Activated naive CD8-positive, alpha-beta T cell treated with anti-CD3 and anti-CD28 coated beads, Interleukin-2, amount 50 U/mL, for 24 hours (primary cell): ENCODE measurements at regions not wholly inside any gene's neighbourhood (a gene's known extent, or its start where the extent isn't known, plus 50 kb on each side); places are given as distances from the start of the nearest gene placed in this dataset.

Experiments
- ATAC-seq: fragments of 150-1000 bp; cut with Tn5 transposase; one replicate; pipeline ENCODE4 v1.10.0; 2021
- DNase-seq: peaks from one replicate; pipeline ENCODE4 v3.0.0; 2021
- H3K27ac Mint-ChIP-seq: one replicate; pipeline ENCODE4 v1.8.0; 2021; ENCODE audit warnings: mild to moderate bottlenecking, mixed read lengths
- H3K27me3 Mint-ChIP-seq: one replicate; pipeline ENCODE4 v1.8.0; 2021; ENCODE audit warnings: mixed read lengths
- H3K36me3 Mint-ChIP-seq: one replicate; pipeline ENCODE4 v1.8.0; 2021; ENCODE audit warnings: low read depth, mixed read lengths
- H3K4me1 Mint-ChIP-seq: one replicate; pipeline ENCODE4 v1.8.0; 2021; ENCODE audit warnings: mixed read lengths
- H3K4me3 Mint-ChIP-seq: one replicate; pipeline ENCODE4 v1.8.0; 2021; ENCODE audit warnings: mild to moderate bottlenecking, moderate library complexity, mixed read lengths
- H3K9me3 Mint-ChIP-seq: one replicate; pipeline ENCODE4 v1.8.0; 2021; ENCODE audit warnings: mixed read lengths

DNA sequence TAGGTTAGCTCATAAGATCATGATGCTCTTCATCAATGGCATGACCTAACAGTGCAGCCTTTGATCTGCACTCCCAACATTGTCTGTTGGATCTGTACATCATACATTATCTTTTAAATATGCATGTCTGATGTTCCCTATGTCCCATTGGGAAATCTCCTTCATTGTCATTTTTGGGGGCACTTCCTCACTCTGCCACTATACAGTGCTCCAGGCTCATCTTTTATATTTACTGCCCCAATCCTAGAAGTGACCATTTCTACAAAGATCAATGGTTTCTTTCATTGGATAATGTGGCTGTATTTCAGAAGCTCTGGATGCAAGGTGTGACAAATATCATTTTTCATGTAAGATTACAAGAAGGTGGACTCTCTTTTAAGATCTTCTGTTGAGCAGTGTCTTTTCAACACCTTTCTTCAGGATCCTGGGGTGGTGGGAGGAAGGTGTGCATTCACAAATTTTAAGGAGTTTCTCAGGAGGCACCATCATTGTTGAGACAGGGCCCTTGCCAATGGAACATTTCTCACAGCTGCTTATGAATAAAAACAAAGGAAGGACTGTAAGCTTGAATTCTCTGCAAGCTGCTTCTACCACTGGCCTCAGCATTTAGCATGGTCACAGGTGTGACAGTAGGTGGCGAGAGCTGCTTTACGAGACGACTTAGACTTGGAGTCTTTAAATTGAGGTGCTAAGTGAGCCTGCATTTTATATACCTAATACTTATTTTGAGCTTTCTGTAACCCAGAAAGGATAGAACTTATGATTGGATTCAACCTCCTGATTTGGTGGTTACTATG is 403.0 kb downstream of the LMO7 start:
- Mint-ChIP-seq H3K9me3 (no peaks in the 10 kb centered on the region), H3K27ac (no peak overlapping the region), H3K27me3 (no peaks in the 10 kb centered on the region), H3K4me1 (no peaks in the 10 kb centered on the region), H3K4me3 (no peak overlapping the region), H3K36me3 (no peaks in the 10 kb centered on the region)
- no peak for DNase-seq
- no peak for ATAC-seq

DNA sequence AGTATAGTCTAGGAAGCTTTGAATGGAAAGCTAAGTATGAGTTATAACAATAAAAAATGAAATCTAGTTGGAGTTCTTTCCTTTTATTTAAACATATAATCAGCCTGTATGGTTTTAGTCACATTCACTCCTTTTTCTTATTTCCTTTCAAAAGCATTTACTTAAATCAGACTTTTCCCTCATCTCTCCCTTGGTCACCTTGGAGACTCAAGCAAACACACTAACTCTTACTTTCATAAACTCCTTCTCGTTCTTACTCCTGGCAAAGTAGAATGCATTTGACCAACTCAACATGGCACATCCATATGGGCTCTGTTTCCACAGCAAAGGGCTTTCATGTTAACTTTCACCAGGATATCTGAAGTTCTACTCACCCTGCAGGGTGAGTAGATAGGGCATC is 400.0 kb downstream of the LMO7 start:
- DNase-seq = no peak
- Mint-ChIP-seq H3K4me3 (no peak overlapping the region), H3K36me3 (no peaks in the 10 kb centered on the region), H3K9me3 (no peaks in the 10 kb centered on the region), H3K27me3 (peaks cover 4% of the 10 kb centered on the region), H3K27ac (no peak overlapping the region), H3K4me1 (no peaks in the 10 kb centered on the region)
- no peak for ATAC-seq

GRCh38 chr13:76035711-76036110 is 399.6 kb downstream of the LMO7 start:
- Mint-ChIP-seq H3K9me3 (no peaks in the 10 kb centered on the region), H3K27me3 (peaks cover 4% of the 10 kb centered on the region), H3K4me3 (no peak overlapping the region), H3K36me3 (no peaks in the 10 kb centered on the region), H3K4me1 (no peaks in the 10 kb centered on the region), H3K27ac (no peak overlapping the region)
- DNase-seq (no peak), ATAC-seq (no peak)

DNA sequence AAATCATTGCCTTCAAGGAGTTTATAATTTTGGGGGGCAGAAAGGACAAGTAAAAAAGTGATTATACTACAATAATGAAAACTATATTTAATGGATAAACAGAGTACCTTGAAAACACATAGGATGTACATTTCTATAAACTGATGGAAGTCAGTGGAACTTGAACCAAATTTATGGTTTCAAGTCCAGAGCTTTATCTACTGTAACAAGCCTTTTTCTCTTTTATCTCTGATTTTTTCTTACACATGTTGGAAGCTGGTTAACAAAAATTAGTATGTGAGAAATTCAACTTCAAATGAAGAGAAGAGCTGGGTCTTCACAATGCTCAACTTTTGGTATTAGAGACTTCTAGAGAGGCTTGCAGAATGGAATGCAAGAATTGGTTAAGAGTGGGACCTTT is 393.6 kb downstream of the LMO7 start:
- peaks cover 4% of the 10 kb centered on the region for H3K9me3 Mint-ChIP-seq
- no peaks in the 10 kb centered on the region for H3K4me1 Mint-ChIP-seq
- DNase-seq (no peak), ATAC-seq (no peak)
- H3K36me3 Mint-ChIP-seq = no peaks in the 10 kb centered on the region
- H3K27ac Mint-ChIP-seq = no peak overlapping the region
- H3K27me3 Mint-ChIP-seq = peaks cover 6% of the 10 kb centered on the region
- H3K4me3 Mint-ChIP-seq = no peak overlapping the region

GRCh38 chr13:76029088-76029487 is 393.0 kb downstream of the LMO7 start:
- Mint-ChIP-seq H3K9me3 (peaks cover 4% of the 10 kb centered on the region), H3K4me1 (no peaks in the 10 kb centered on the region), H3K27ac (no peak overlapping the region), H3K4me3 (no peak overlapping the region), H3K27me3 (peaks cover 6% of the 10 kb centered on the region), H3K36me3 (no peaks in the 10 kb centered on the region)
- ATAC-seq (no peak), DNase-seq (no peak)

DNA sequence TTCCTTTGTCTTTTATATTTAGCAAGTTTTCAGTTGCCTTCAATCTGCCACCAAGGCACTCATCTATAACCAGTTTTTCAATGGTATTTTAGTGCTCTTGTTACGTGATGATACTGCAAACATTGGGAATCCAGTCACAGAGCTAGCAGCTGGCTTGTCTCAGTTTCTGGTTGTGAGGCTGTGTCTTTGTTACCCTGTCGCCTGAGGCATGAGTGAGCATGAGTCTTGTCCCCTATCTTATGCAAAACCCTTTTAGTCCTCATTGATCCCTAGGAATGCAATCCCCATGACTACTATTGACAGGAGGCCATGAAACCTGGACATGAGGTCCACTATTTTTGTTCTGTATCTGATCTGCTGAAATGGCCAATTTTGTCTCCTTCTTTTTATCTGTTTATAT is 391.0 kb downstream of the LMO7 start:
- H3K27me3 Mint-ChIP-seq = peaks cover 6% of the 10 kb centered on the region
- no peaks in the 10 kb centered on the region for H3K36me3 Mint-ChIP-seq
- H3K27ac Mint-ChIP-seq = no peak overlapping the region
- DNase-seq (no peak), ATAC-seq (no peak)
- H3K4me3 Mint-ChIP-seq = no peak overlapping the region
- H3K9me3 Mint-ChIP-seq = peaks cover 4% of the 10 kb centered on the region
- no peaks in the 10 kb centered on the region for H3K4me1 Mint-ChIP-seq

GRCh38 chr13:76025392-76025791 is 389.3 kb downstream of the LMO7 start:
- ATAC-seq (no peak), DNase-seq (no peak)
- Mint-ChIP-seq H3K4me3 (no peak overlapping the region), H3K27ac (no peak overlapping the region), H3K9me3 (peaks cover 4% of the 10 kb centered on the region), H3K4me1 (no peaks in the 10 kb centered on the region), H3K27me3 (peaks cover 2% of the 10 kb centered on the region), H3K36me3 (no peaks in the 10 kb centered on the region)

DNA sequence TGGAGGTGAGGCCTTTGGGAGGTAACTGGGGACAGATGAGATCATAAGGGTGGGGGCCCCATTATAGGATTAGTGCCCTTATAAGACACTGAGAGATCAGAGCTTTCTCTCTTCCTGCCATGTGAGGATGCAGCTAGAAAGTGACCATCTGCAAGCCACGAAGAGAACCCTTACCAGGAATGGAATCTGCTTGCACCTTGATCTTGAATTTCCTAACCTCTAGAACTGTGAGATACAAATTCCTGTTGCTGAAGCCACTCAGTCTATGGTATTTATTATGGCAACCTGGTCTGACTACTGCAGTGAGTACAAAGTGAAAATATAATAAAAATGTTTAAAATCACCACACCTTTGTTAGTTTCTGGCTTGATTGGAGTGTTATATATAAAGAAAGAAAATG is 388.0 kb downstream of the LMO7 start:
- Mint-ChIP-seq H3K4me1 (no peaks in the 10 kb centered on the region), H3K9me3 (peaks cover 4% of the 10 kb centered on the region), H3K36me3 (no peaks in the 10 kb centered on the region), H3K27ac (no peak overlapping the region), H3K27me3 (peaks cover 2% of the 10 kb centered on the region), H3K4me3 (no peak overlapping the region)
- ATAC-seq = no peak
- no peak for DNase-seq

DNA sequence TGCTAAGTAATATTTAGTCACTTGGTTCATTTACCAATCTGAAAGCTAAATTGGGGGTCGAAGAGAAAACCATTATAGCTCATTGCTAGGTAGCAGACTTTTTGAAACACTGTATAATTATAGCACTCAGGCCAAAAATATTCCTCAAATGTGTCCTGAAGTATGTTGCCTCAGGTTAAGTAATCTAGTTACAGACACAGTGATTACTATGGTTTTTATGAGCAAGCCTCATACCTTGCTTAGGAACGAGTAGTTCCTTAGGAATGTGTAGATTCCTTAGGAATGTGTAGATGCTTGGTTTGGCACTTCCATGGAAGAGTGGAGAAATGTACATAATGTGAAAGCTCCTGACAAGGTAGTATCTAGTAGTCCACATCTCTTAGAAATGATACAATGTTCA is 387.5 kb downstream of the LMO7 start:
- Mint-ChIP-seq H3K9me3 (peaks cover 4% of the 10 kb centered on the region), H3K27ac (no peak overlapping the region), H3K4me1 (no peaks in the 10 kb centered on the region), H3K36me3 (no peaks in the 10 kb centered on the region), H3K27me3 (peaks cover 2% of the 10 kb centered on the region), H3K4me3 (no peak overlapping the region)
- DNase-seq (no peak), ATAC-seq (no peak)

DNA sequence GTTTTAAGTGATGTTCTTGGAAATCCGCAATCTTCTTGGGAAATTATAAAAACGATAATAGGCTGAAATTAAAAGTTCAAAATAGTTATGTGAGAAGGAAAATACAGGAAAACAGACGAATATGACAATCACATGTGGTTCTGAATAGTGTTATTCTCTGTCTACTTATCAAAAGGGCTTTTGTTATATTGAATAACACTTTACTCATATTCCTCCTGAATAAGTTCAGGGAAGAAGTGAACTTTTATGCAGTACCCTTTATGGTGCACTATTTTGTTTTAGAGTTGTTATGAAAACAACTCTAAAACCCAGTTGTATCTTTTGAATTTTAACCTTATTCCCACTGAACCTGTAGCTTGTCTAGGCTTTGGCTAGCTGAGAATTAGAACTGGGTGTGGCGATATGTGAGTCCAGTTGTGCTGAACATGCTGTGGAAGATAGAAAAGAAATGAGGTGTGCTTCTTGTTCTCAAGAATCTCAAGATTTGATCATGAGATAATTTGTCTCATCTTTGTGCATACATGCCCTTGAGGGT is 384.4 kb downstream of the LMO7 start:
- Mint-ChIP-seq H3K4me3 (no peak overlapping the region), H3K4me1 (no peaks in the 10 kb centered on the region), H3K27me3 (no peaks in the 10 kb centered on the region), H3K9me3 (peaks cover 3% of the 10 kb centered on the region), H3K36me3 (no peaks in the 10 kb centered on the region), H3K27ac (no peak overlapping the region)
- ATAC-seq (no peak), DNase-seq (no peak)

GRCh38 chr13:76019421-76020044 is 383.4 kb downstream of the LMO7 start:
- H3K9me3 Mint-ChIP-seq = no peaks in the 10 kb centered on the region
- no peak overlapping the region for H3K4me3 Mint-ChIP-seq
- H3K36me3 Mint-ChIP-seq = no peaks in the 10 kb centered on the region
- no peak overlapping the region for H3K27ac Mint-ChIP-seq
- ATAC-seq (peak; percentile 63), DNase-seq (no peak)
- H3K4me1 Mint-ChIP-seq = no peaks in the 10 kb centered on the region
- no peaks in the 10 kb centered on the region for H3K27me3 Mint-ChIP-seq

- no peak overlapping the region for H3K4me3 Mint-ChIP-seq
- H3K27ac Mint-ChIP-seq = no peak overlapping the region
- no peaks in the 10 kb centered on the region for H3K4me1 Mint-ChIP-seq
- no peaks in the 10 kb centered on the region for H3K36me3 Mint-ChIP-seq
- ATAC-seq (no peak), DNase-seq (no peak)
- H3K27me3 Mint-ChIP-seq = no peaks in the 10 kb centered on the region
- no peaks in the 10 kb centered on the region for H3K9me3 Mint-ChIP-seq
These were observed 381.9 kb downstream of the LMO7 start for GRCh38 chr13:76017861-76018556.

DNA sequence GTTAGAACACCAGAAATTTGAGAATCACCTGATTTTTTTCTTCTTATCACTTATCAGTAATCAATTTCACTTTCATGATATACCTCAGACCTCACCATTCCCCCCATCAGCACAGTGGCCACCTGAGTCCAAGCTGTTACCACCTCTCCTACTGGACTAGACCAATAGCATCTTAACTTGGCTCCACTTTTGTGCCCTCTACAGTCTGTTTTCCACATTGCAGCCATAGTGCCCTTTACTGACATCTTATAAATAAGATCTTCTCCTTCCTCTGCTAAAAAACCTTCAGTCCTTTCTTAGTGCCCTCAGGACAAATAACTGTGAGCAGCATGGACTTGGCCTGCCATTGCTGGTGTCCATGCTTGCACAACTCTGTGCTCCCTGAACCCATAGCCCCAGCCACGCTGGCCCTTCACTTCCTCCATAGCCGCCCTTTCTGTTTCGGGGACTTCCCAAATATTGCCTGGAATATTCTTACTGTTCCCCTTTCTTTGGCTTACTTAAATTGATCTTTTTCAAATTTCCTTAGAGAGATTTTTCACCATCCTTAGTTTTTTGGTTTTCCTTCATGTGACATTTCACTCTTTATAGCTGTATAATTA is 380.8 kb downstream of the LMO7 start:
- no peak for ATAC-seq
- DNase-seq = peak; percentile 10
- Mint-ChIP-seq H3K4me1 (no peaks in the 10 kb centered on the region), H3K4me3 (no peak overlapping the region), H3K27ac (no peak overlapping the region), H3K27me3 (no peaks in the 10 kb centered on the region), H3K36me3 (no peaks in the 10 kb centered on the region), H3K9me3 (no peaks in the 10 kb centered on the region)

GRCh38 chr13:76014406-76015318 is 378.5 kb downstream of the LMO7 start:
- ATAC-seq = no peak
- no peak for DNase-seq
- Mint-ChIP-seq H3K27ac (no peak overlapping the region), H3K36me3 (no peaks in the 10 kb centered on the region), H3K27me3 (no peaks in the 10 kb centered on the region), H3K4me1 (no peaks in the 10 kb centered on the region), H3K4me3 (no peak overlapping the region), H3K9me3 (no peaks in the 10 kb centered on the region)
